Anterior cingulate cortex (tissue), 58 donors: ENCODE measurements at regions not wholly inside any gene's neighbourhood (a gene's known extent, or its start where the extent isn't known, plus 50 kb on each side); places are given as distances from the start of the nearest gene placed in this dataset.
"Not testable (repeated sequence)": the region's sequence is repeated elsewhere in the genome, so short reads cannot be mapped to it uniquely, and the experiment has no call there.

Experiments
- DNase-seq, 58 donors: peaks; one replicate each; lab custom pipeline; 2025; lab: John Stamatoyannopoulos, UW

DNA sequence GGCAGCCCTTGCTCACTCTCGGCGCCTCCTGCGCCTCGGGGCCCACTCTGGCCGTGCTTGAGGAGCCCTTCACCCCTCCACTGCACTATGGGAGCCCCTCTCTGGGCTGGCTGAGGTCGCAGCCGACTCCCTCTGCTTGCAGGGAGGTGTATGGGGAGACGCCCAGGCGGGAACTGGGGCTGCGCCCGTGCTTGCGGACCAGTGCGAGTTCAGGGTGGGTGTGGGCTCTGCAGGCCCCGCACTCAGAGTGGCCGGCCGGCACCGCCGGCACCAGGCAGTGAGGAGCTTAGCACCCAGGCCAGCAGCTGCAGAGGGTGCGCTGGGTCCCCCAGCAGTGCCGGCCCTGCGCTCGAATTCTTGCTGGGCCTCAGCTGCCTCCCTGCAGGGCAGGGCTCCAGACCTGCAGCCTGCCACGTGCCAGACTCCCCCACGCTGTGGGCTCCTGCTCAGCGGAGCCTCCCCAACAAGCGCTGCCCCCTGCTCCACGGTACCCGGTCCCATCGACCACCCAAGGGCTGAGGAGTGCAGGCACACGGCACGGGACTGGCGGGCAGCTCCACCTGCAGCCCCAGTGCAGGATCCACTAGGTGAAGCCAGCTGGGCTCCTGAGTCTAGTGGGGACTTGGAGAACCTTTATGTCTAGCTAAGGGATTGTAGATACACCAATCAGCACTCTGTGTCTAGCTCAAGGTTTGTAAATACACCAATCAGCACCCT, 54.0 kb upstream of the WWC2 start:
- DNase-seq: not testable (repeated sequence)

DNA sequence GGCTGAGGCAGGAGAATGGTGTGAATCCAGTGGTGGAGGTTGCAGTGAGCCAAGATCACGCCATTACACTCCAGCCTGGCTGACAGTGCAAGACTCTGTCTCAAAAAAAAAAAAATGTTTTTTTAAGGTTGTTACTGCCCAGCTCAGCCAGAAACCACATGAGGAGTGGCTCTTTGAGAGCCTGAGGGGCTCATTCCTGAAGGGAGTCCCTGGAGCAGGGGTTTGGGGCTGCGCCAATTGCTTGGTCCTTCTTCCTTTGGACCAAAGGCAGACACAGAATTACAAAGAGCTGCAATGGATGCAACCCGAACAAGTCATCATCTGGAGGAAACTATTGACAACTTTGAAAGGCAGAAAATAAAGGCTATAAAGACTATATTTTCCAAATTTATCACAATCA, 60.6 kb upstream of the WWC2 start:
- no peak for DNase-seq

DNA sequence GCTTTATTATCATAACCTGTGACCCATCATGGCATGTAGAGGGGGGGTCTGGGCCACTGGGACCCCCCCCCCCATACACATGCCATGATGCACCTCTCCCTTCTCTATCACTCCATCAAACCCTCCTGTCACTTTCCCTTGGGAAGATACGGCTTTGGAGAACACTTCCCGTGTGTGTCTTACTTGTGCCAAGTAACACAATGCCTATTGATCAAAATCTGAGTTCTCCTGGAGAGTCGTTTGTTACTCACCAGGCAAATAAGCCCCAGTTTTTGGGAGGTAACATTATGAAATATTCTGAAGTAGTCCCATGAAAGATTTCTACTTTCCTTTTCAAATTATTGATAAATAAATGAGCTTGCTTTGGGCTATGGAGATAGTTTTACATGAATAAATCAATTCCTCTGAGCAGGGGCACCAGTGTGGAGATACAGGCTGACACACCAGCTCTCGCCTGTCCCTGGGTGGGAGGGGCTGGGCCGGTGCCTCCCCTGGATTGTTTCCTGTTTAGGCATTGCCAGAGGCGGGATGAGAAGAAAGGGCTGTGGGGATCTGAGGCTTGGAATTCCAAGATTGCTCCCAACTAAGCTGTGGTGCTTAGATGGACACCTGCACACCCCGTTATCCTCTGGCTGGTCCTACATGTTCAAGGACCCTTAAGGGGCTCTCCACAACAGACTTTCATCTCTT, 63.2 kb upstream of the WWC2 start:
- DNase-seq: no peak

DNA sequence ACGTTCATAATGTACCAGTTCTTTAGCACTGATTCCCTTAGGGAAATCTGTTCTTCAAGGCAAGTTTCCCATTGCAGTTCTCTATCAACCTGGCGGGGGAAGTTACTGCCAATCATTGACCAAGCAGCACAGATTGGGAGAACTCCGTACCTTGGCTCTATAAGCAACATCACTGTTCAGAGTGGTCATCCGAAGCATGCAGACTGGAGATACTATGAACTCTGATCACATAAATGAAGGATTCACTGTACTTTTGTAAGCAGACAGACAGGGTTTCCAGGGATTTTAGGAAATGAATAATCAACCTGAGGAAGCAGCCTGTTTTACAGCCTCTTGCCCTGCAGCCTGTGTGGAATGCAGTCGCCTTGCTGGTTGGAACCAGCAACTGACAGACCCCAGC, 63.8 kb upstream of the WWC2 start:
- DNase-seq: no peak

DNA sequence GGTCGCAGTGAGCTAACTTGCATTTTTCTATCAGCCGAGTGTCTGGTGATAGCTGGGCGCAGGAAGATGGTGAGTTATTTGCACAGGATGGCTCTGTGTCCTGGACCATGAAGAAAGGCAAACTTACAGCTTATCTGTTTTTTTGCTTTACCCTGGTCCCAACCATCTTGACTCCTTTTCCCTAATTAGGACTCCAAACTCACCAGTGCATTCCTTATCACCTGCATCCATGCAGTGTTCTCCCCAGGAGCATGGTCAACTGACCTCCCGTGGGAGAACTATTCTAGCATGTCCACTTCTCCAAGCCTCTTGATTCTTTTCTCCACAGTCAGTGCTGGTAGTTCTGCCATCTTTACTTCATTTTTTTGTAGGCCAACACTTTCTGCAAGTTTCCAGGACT, 68.2 kb upstream of the WWC2 start:
- no peak for DNase-seq

DNA sequence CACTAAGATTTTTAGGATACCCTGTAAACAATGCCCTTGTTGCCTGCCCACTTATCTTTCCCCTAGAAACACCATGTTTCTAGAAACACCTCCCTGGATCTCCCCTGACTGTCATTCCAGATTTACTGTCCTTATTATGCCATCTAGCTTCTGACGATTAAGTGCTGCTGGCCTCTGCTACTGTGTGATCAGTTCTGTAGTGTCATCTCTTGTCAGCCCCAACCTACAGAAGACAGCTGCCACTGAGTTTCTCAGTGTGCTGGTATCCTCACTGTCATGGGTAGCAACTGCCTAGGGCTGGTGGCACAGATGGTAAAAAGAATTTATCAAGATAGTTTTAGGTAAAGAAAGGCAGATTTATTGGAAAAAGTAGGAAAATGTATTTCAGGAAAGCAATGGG, 68.7 kb upstream of the WWC2 start:
- DNase-seq: peak in 2 of 58 donors; percentile 0 to 7

DNA sequence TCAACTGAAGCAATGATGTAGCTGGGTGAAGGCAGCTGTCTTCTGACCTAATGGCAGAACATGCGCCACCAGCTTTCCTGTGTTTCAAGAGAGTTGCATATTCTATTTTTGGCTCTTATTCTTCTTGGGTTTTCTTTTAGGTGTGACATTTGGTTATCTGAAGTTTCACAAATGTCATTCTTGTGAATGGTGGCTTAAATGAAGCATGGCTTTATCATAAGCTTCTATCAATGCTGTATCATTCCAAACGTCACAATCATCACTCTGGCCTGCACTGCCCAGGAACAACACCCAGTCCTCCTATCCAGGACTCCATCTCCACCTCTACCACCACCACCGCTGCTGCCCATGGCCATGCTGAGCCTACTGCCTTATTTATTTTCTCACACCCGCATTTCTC, 69.7 kb upstream of the WWC2 start:
- DNase-seq: no peak

DNA sequence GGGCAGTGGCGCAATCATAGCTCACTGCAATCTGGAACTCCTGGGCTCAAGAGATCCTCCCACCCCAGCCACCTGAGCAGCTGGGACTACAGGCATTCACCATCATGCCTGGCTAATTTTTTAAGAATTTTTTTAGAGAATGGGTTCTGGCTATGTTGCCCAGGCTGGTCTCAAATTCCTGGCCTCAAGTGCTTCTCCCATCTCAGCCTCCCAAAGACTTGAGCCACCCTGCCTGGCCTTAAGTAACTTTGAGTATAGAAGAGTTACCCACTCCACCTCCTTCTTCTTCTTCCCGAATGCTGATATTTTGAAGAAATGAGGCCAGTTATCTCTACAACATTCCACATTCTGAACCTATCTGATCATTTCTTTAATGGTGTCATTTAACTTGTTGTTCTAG, 72.4 kb upstream of the WWC2 start:
- DNase-seq: no peak

DNA sequence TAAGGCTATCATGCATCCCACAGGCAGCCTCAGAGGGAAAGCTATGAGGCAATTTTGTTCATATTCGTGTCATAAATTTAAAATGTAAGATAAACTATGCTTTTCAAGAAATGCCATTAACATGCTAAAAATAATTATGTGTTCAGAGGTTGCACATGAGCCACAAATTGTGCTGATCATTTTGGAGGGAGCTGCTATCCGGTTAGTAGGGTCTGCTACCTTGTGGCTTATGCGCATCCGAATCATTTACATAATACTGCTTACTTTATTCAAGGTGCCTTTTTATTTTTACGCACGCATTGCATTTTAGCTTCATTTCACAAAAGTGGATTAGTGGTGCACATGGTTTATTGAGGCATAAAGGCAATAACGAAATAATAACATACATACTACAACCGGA, 76.4 kb upstream of the WWC2 start:
- no peak for DNase-seq

DNA sequence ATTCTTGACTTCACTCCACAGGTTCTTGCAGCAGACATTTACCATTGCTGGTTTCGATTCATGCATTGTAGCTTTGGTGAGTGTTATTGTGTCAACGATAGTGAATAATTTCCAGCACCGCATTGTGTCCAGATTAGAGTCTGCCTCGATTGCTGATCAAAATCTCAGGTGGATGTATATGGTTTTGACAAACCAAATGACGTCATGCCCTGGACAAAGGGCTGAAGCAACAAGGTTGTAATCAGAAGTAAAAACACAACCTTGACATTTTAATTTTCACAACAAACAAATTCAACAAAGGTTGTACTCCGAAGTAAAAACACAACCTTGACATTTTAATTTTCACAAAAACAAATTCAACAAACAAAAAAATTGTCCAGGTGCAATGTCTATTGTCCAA, 81.1 kb upstream of the WWC2 start:
- DNase-seq: no peak

DNA sequence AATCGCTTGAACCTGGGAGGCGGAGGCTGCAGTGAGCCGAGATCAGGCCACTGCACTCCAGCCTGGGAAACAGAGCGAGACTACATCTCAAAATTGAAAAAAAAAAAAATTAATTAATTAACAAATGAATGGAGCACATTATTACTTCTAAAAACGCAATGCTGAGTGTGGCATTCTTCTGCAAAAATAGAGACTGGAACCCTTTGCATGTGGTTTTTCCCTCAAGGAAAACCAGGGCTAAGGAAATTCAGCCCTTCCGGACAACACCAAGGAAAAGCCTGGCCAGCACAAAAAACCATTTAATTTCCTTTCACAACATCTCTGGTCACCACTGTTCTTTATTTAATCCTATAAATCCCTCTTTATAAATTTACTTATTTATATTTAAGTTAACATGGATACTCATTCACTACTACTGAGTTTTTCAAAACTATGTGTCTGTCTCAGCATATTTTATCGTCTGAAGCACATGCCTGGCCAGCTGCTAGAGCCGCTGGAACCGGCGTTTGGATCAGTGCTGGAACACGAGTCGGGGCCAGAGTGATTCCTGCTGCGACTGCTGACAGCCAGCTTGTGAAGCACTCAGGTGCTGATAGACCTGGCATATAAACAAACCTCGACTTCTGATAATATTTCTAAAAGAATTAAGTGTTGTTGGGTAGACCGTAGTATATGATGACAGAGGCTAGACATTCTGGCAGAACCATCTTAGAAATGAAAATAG, 84.5 kb upstream of the WWC2 start:
- no peak for DNase-seq

DNA sequence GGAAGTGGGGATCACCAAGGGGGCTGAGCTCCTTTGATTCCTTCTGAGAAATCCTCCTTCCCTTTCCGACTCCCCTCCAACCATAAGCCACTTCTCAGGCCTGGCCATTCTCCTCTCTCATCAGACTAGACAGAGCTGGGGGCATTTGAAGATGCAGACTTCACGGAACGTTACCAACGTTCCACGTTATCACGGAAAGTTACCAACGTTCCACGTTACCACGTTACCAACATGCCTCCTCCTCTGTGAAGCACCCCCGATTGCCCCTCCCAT, 85.4 kb upstream of the WWC2 start:
- DNase-seq: no peak

DNA sequence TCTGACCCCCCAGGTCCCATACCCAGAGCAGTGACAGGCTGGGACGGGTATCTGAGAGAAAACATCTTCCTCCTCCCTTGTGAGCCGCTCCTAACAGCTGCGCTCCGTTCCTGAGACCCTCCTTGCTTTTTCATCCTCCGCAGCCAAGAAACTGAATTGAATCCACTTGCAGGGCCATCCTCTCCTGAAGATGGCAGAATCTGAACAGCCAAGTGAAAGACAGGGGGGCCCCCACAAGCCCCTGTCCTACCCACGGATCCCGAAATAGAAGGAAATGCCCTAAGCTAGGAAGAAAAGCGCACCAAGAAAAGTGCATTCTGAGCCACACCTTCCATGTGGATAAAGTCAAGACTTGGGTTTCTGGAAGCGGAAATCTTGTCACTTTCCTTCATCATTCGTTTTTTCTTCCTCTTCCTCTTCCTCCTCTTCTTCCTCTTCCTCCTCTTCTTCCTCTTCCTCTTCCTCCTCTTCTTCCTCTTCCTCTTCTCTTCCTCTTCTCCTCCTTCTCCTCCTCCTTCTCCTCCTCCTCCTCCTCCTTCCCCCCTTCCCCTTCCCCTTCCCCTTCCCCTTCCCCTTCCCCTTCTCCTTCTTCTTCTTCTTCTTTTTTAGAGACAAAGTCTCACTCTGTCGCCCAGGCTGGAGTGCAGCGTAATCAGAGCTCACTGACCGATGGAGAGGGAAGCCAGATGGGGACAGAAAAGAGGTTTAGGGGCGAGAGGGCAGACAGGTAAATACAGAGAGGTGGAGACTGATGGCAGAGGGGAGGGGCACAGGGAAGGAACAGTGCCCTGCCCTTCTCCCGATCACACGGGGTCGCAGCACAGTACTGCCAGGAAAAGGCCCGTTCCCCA, 86.0 kb upstream of the WWC2 start:
- no peak for DNase-seq

DNA sequence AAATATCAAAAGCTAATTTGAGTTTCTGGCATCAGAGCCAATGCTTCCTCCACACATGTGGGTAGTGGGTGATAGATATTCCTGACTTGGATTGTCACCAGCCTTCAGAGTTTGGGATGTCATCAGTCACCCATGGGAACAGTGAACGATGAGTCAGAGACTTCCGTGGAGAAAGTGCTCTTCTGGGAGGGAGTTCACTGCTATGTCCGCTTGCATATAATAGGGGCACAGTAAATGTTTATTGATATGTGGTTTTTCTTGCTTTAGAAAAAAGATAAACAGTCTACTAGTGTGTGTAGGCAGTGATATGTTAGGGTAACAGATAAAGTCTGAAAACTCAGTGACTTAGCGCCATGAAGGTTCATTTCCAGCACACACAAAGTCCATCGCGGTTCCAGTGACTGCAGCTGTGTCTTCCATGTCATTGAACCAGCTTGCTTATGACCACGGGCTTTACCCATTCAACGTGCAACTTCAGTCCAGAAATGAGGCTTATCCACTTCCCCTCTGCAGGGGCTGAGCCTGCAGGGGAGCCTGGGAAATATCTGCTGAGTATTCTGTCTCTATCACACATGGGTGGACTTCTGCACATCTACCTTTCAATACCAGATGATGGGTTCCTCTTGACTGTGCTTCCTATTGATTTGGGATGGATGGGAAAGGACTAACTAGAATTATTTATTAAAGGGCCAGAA, 87.7 kb upstream of the WWC2 start:
- DNase-seq: peak in 2 of 58 donors; percentile 2 to 29

DNA sequence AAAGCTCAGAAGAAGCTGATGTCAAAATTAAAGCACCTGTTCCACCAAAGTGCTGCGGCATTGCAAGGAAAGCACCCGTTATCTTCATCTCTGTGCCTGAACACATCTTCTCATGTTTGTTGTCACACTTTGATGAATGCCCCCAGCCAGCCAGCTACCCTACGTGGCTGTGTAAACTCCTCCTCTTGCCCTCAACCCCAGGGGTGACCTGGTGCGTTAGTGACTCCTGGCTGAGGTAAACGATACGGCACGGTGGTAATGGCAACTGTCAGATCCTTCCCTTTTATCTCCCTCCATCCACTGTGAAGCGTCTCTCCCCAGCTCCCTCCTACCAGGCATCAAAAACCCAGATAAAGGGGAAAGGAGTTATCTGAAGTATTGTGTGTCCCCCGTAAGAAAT, 90.6 kb upstream of the WWC2 start:
- no peak for DNase-seq

DNA sequence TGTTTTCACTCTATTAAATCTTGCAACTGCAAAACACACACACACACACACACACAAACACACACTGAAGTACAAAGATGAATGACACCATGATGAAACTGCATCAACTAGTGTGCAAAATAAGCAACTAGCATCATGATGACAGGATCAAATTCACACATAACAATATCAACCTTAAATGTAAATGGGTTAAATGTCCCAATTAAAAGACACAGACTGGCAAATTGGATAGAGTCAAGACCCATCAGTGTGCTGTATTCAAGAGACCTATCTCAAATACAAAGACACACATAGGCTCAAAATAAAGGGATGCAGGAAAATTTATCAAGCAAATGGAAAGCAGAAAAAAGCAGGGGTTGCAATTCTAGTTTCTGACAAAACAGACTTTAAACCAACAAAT, 87.2 kb upstream of the DCTD start:
- DNase-seq: not testable (repeated sequence)

DNA sequence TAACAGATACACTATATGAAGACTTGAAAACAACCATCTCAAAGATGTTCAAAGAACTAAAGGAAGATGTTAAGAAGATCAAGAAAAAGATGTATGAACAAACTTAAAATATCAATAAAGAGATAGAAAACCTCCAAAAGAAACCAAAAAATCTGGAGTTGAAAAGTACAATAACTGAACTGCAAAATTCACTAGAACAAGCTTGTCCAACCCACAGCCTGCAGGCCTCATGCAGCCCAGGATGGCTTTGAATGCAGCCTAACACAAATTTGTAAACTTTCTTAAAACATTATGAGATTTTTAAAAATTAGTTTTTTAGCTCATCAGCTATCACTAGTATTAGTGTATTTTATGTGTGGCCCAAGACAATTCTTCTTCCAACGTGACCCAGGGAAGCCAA, 77.0 kb upstream of the DCTD start:
- no peak for DNase-seq

DNA sequence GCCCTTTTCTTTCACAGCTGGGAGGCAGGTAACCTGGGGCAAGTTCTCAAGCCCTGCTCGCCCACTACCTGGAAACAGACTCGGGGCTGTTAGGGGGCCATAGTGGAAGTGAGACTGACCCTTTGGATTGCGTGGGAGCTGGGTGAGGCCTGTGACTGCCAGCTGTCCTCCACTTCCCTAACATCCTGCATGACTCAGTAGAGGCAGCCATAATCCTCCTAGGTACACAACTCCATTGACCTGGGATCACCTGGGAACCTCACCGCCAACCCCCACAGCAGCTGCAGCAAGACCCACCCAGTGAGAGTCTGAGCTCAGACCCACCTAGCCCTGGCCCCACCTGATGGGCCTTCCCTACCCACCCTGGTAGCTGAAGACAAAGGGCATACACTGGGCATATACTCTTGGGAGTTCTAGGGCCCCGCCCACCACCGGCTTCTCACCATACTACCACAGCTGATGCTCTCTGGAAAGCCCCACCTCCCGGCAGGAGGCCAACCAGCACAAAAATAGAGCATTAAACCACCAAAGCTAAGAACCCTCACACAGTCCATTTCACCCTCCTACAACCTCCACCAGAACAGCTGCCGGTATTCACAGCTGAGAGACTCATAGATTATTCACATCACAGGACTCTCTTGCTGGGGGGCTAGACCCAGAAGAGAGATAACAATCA, 61.1 kb upstream of the DCTD start:
- no peak for DNase-seq

DNA sequence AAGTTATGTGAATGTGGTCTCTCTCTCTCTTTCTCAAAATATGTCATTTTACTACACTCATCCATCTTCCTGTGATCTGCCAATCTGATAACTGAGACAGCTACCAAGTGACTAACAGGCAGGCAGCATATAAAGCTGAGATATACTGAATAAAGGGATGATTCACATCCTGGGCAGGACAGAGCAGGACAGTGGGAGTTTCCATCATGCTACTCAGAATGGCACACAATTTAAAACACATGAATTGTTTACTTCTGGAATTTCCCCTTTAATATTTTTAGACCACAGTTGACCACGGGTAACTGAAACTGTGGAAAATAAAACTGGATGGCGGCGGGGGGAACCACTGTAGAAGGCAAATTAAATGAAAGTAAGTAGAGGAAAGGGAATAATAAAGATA, 58.6 kb upstream of the DCTD start:
- no peak for DNase-seq

DNA sequence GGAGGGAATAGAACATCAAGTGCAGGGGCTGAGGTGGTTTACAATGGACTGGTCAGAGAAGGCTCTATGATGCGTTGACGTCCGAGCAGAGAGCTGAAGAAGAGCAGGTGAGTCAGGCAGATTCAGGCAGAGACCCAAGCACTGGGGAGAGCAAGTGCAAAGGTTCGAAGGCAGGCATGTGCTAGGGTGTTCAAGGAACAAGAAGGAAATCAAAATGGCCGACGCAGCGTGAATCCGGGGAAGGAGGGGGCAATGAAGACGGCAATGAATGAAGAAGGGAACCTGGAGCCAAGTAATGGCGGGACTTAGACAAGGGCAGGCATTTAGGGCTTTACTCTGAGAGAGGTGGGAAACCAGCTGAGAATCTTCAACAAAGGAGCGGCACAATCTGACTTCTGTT, 56.8 kb upstream of the DCTD start:
- DNase-seq: no peak
